Mesenchymal stem cell (in vitro differentiated cells and primary cell): ENCODE measurements at regions not wholly inside any gene's neighbourhood (a gene's known extent, or its start where the extent isn't known, plus 50 kb on each side); places are given as distances from the start of the nearest gene placed in this dataset.

Experiments
- DNase-seq: peaks from one replicate; pipeline ENCODE4 v3.0.0-alpha.2; 2013
- H2AFZ ChIP-seq: one replicate; pipeline ENCODE4 v1.6.1; 2013; ENCODE audit warnings: low read depth, mild to moderate bottlenecking, control low read depth, inconsistent platforms, low read length, moderate library complexity
- H2AK5ac ChIP-seq: 2 replicates; pipeline ENCODE4 v1.6.1; 2013; ENCODE audit warnings: low read length, moderate library complexity, mild to moderate bottlenecking, inconsistent platforms; ENCODE audit not compliant: severe bottlenecking
- H2BK120ac ChIP-seq: one replicate; pipeline ENCODE4 v1.6.1; 2013; ENCODE audit warnings: low read depth, mild to moderate bottlenecking, inconsistent platforms, low read length, moderate library complexity
- H2BK12ac ChIP-seq, 2 experiments: one replicate each; pipeline ENCODE4 v1.6.1; 2013; ENCODE audit warnings: inconsistent platforms in 2 of 2, low read length in 2 of 2, mild to moderate bottlenecking in 2 of 2, moderate library complexity in 2 of 2, control low read depth in 1 of 2
- H2BK15ac ChIP-seq: one replicate; pipeline ENCODE4 v1.6.1; 2013; ENCODE audit warnings: mild to moderate bottlenecking, low read depth, inconsistent platforms; ENCODE audit not compliant: poor library complexity, severe bottlenecking
- H2BK5ac ChIP-seq: 2 replicates; pipeline ENCODE4 v1.6.1; 2013; ENCODE audit warnings: low read depth, mild to moderate bottlenecking, low read length, control low read depth, inconsistent platforms; ENCODE audit not compliant: poor library complexity, severe bottlenecking
- H3K14ac ChIP-seq, 2 experiments: one replicate each; pipeline ENCODE4 v1.6.1; 2013; ENCODE audit warnings: inconsistent platforms in 2 of 2, low read length in 2 of 2, control low read depth in 1 of 2, mild to moderate bottlenecking in 1 of 2, moderate library complexity in 1 of 2
- H3K18ac ChIP-seq, 2 experiments: one replicate each; pipeline ENCODE4 v1.6.1; 2013; ENCODE audit warnings: inconsistent platforms in 2 of 2, low read length in 2 of 2, control low read depth in 1 of 2, low read depth in 1 of 2, mild to moderate bottlenecking in 1 of 2
- H3K23ac ChIP-seq, 2 experiments: one replicate each; pipeline ENCODE4 v1.6.1; 2013; ENCODE audit warnings: inconsistent platforms in 2 of 2, low read length in 2 of 2, mild to moderate bottlenecking in 2 of 2, moderate library complexity in 2 of 2, control low read depth in 1 of 2
- H3K27ac ChIP-seq: 2 replicates; pipeline ENCODE4 v1.5.1; 2013; ENCODE audit warnings: mild to moderate bottlenecking, moderate library complexity, low read length, control low read depth, inconsistent platforms; ENCODE audit not compliant: poor library complexity, severe bottlenecking
- H3K27me3 ChIP-seq, 2 experiments: 2 replicates each; pipeline versions ENCODE4 v1.6.1 to v1.7.0; 2013; ENCODE audit warnings: low read length in 2 of 2, mild to moderate bottlenecking in 2 of 2, moderate library complexity in 2 of 2, control low read depth in 1 of 2, inconsistent platforms in 1 of 2; ENCODE audit not compliant: control insufficient read depth in 1 of 2, insufficient read depth in 1 of 2
- H3K36me3 ChIP-seq, 2 experiments: 2 replicates each; pipeline versions ENCODE4 v1.6.1 to v1.7.0; 2013; ENCODE audit warnings: low read length in 2 of 2, control low read depth in 1 of 2, inconsistent platforms in 1 of 2, low read depth in 1 of 2, mild to moderate bottlenecking in 1 of 2; ENCODE audit not compliant: insufficient read depth in 2 of 2, control insufficient read depth in 1 of 2
- H3K4ac ChIP-seq, 2 experiments: one replicate each; pipeline ENCODE4 v1.6.1; 2013; ENCODE audit warnings: inconsistent platforms in 2 of 2, low read length in 2 of 2, mild to moderate bottlenecking in 2 of 2, moderate library complexity in 2 of 2, control low read depth in 1 of 2, low read depth in 1 of 2
- H3K4me1 ChIP-seq: 2 replicates; pipeline ENCODE4 v1.6.1; 2013; ENCODE audit warnings: low read depth, low read length, control low read depth; ENCODE audit not compliant: control insufficient read depth, insufficient read depth
- H3K4me2 ChIP-seq: 2 replicates; pipeline ENCODE4 v1.6.1; 2013; ENCODE audit warnings: low read length, mild to moderate bottlenecking, inconsistent platforms; ENCODE audit not compliant: poor library complexity, severe bottlenecking
- H3K4me3 ChIP-seq, 2 experiments: 2 replicates each; pipeline versions ENCODE4 v1.5.1 to v1.7.0; 2013; ENCODE audit warnings: low read length in 2 of 2, mild to moderate bottlenecking in 2 of 2, control low read depth in 1 of 2, low read depth in 1 of 2; ENCODE audit not compliant: insufficient read depth in 1 of 2
- H3K79me1 ChIP-seq: replicated peaks from 2 replicates; pipeline ENCODE4 v1.6.1; 2013; ENCODE audit warnings: mild to moderate bottlenecking, control low read depth, low read length, inconsistent platforms; ENCODE audit not compliant: poor library complexity, severe bottlenecking
- H3K9ac ChIP-seq: 2 replicates; pipeline ENCODE4 v1.7.0; 2013; ENCODE audit warnings: mild to moderate bottlenecking, low read length, moderate library complexity
- H3K9me3 ChIP-seq: 2 replicates; pipeline ENCODE4 v1.7.0; 2013; ENCODE audit warnings: mild to moderate bottlenecking, low read length; ENCODE audit not compliant: control insufficient read depth
- H4K8ac ChIP-seq: one replicate; pipeline ENCODE4 v1.6.1; 2013; ENCODE audit warnings: inconsistent platforms, mild to moderate bottlenecking, low read length, moderate library complexity
- H4K91ac ChIP-seq: one replicate; pipeline ENCODE4 v1.6.1; 2013; ENCODE audit warnings: mild to moderate bottlenecking, low read length, inconsistent platforms
- WGBS: methylation state at CpG from one replicate; pipeline ENCODE4 v1.1.7; 2013; ENCODE audit warnings: mixed read lengths; 5-methylcytosine and 5-hydroxymethylcytosine counted together

DNA sequence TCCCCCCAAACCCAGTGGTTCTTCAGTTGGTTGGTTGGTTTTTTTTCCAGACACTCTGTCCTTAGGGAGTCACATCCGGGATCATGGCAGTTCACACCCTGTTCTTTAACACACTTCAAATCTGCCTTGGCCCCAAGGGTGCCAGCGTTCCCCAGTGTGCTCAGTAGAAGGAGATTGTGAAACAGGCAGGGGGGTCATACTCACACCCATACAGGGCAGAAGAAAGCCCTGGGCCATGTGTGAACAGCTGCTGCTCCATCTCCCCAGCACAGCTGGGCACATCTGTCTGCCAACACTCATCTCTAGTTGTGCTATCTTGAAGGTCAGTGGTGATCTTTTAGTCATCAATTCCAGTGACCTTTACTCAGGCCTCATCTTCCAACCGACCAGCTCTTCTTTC lies 64.4 kb upstream of the FUT8 start:
- H3K27me3 ChIP-seq, result no peaks in the 10 kb centered on the region
- H3K18ac ChIP-seq, result no peak overlapping the region
- no peak overlapping the region for H3K4ac ChIP-seq
- no peaks in the 10 kb centered on the region for H3K36me3 ChIP-seq
- peaks cover 5% of the 10 kb centered on the region for H3K4me1 ChIP-seq
- WGBS, result 59% methylated on average over 2 of the region's 3 CpGs
- no peak overlapping the region for H2AFZ ChIP-seq
- no peak overlapping the region for H2BK15ac ChIP-seq
- H3K14ac ChIP-seq, result no peak overlapping the region
- no peaks in the 10 kb centered on the region for H3K79me1 ChIP-seq
- H4K8ac ChIP-seq, result no peak overlapping the region
- no peak overlapping the region for H3K4me2 ChIP-seq
- no peak overlapping the region for H2BK12ac ChIP-seq
- no peak overlapping the region for H2AK5ac ChIP-seq
- no peak overlapping the region for H3K9ac ChIP-seq
- H4K91ac ChIP-seq, result no peak overlapping the region
- peak; percentile 70 for DNase-seq
- H3K4me3 ChIP-seq, result no peak overlapping the region
- no peak overlapping the region for H3K23ac ChIP-seq
- no peak overlapping the region for H2BK5ac ChIP-seq
- no peak overlapping the region for H2BK120ac ChIP-seq
- no peaks in the 10 kb centered on the region for H3K9me3 ChIP-seq
- no peak overlapping the region for H3K27ac ChIP-seq

DNA sequence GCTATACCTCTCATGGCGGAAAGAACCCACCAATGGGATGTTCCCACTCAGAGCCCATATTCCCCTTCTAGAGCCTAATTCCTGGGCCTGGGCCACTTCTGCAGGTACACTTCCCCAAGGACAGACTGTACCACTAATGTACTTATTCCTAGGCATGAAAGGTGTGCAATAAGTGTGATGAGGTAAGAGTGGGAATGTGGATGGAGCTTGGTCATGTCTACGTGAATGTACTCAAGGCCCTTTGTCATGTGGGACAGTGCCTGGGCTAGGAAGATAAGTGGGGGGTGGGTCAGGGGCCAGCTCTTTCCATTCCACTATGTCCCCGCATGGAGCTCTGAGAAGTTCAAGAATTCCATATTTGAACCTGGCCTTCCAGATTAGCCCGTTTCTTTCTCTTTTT lies 63.4 kb upstream of the FUT8 start:
- Histone ChIP-seq H2AFZ (no peak overlapping the region), H3K9me3 (no peaks in the 10 kb centered on the region), H3K14ac (no peak overlapping the region), H3K4ac (no peak overlapping the region), H3K4me1 (peaks cover 5% of the 10 kb centered on the region), H3K79me1 (no peaks in the 10 kb centered on the region), H3K27me3 (no peaks in the 10 kb centered on the region), H2BK120ac (peak overlapping the region; percentile 3), H3K4me3 (no peak overlapping the region), H4K91ac (no peak overlapping the region), H4K8ac (no peak overlapping the region), H3K9ac (no peak overlapping the region), H2AK5ac (no peak overlapping the region), H3K36me3 (no peaks in the 10 kb centered on the region), H3K27ac (no peak overlapping the region), H3K18ac (no peak overlapping the region), H3K23ac (no peak overlapping the region), H2BK5ac (no peak overlapping the region), H3K4me2 (no peak overlapping the region), H2BK12ac (no peak overlapping the region), H2BK15ac (no peak overlapping the region)
- DNase-seq, result peak; percentile 60
- 83% methylated on average over 4 of the region's 4 CpGs for WGBS

DNA sequence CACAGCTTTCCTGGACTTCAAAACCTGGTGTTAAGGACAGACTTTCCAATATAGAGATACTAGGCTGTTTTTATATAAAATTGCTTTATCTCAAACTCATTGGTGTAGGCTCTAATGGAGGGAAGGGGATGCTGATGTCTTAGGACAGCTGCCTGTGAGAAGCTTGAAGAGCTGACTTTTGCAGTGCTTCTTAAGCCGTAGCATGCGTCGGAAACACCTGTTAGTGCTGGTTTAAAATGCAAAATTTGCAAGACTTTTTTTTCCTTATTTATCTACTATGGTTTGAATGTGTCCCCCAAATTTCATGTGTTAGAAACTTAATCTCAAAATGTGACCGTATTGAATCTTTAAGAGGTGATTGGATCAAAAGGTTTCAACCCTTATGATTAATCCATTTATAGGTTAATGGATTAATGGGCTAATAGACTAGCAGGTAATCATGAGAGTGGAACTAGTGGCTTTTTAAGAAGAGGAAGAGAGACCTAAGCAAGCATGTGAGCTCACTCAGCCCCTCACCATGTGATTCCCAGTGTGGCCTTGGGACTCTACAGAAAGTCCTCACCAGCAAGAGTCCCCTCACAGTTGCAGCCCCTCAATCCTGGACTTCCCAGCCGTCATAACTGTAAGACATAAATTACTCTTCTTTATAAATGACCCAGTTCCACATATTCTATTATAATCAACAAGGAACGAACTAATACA lies 60.9 kb upstream of the FUT8 start:
- no peak overlapping the region for H3K18ac ChIP-seq
- no peak overlapping the region for H4K91ac ChIP-seq
- no peak overlapping the region for H2AFZ ChIP-seq
- H3K27me3 ChIP-seq, result no peaks in the 10 kb centered on the region
- no peak overlapping the region for H3K4me3 ChIP-seq
- no peak overlapping the region for H3K27ac ChIP-seq
- no peaks in the 10 kb centered on the region for H3K36me3 ChIP-seq
- H3K4me1 ChIP-seq, result peaks cover 9% of the 10 kb centered on the region
- no peaks in the 10 kb centered on the region for H3K79me1 ChIP-seq
- no peak overlapping the region for H3K4me2 ChIP-seq
- no peak overlapping the region for H2AK5ac ChIP-seq
- H3K14ac ChIP-seq, result no peak overlapping the region
- H2BK15ac ChIP-seq, result no peak overlapping the region
- no peak overlapping the region for H2BK5ac ChIP-seq
- DNase-seq, result no peak
- no peak overlapping the region for H3K4ac ChIP-seq
- H4K8ac ChIP-seq, result no peak overlapping the region
- WGBS, result 92% methylated on average over 5 of the region's 6 CpGs
- no peak overlapping the region for H2BK12ac ChIP-seq
- no peak overlapping the region for H2BK120ac ChIP-seq
- H3K9ac ChIP-seq, result no peak overlapping the region
- H3K9me3 ChIP-seq, result no peaks in the 10 kb centered on the region
- no peak overlapping the region for H3K23ac ChIP-seq

DNA sequence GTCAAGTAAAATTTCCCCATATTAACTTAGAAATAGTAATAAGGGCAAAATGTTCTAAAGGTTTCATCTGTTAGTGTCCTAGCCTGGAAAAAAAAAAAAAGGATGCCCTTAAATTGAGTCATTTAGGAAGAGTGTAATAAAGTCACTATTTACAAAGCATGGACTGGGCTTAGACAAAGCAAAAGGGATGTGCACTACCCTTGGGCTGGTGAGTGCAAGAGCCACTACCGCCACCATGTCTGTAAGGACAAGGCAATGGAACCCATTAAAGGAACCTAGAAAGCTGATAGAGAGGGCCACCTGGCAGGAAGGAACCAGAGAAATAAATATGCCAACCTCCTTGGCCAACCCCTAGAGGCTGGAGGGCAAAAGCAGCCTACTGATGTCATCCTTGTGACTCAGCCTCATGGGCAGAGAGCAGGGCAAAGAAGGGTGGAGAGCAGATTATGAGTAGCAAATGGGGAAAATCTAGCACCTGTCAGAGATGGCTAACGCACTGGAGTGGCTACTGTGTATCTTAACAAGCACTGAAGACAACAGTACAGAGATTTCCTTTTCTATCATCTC lies 59.5 kb upstream of the FUT8 start:
- H2AFZ ChIP-seq, result no peak overlapping the region
- H3K4ac ChIP-seq, result no peak overlapping the region
- H3K79me1 ChIP-seq, result no peaks in the 10 kb centered on the region
- H2BK15ac ChIP-seq, result peak overlapping the region; percentile 7
- H3K18ac ChIP-seq, result no peak overlapping the region
- no peak for DNase-seq
- H4K8ac ChIP-seq, result no peak overlapping the region
- no peak overlapping the region for H3K9ac ChIP-seq
- no peak overlapping the region for H2BK5ac ChIP-seq
- no peak overlapping the region for H3K4me3 ChIP-seq
- H3K4me2 ChIP-seq, result no peak overlapping the region
- no peak overlapping the region for H2AK5ac ChIP-seq
- H3K27ac ChIP-seq, result no peak overlapping the region
- H3K27me3 ChIP-seq, result no peaks in the 10 kb centered on the region
- H2BK120ac ChIP-seq, result no peak overlapping the region
- H3K4me1 ChIP-seq, result peaks cover 8% of the 10 kb centered on the region
- no peak overlapping the region for H2BK12ac ChIP-seq
- no peaks in the 10 kb centered on the region for H3K9me3 ChIP-seq
- H3K23ac ChIP-seq, result no peak overlapping the region
- no peak overlapping the region for H3K14ac ChIP-seq
- 96% methylated on average over 1 of the region's 2 CpGs for WGBS
- H3K36me3 ChIP-seq, result no peaks in the 10 kb centered on the region
- H4K91ac ChIP-seq, result no peak overlapping the region
